ENCODE measurements at regions not wholly inside any gene's neighbourhood (a gene's known extent, or its start where the extent isn't known, plus 50 kb on each side); places are given as distances from the start of the nearest gene placed in this dataset.

- no peaks in the 10 kb centered on the region for H3F3A ChIP-seq (replicated peaks; ENCODE audit: insufficient read depth)
- no peaks in the 10 kb centered on the region for H3K4me1 ChIP-seq (ENCODE audit: control insufficient read depth in 1 of 2, insufficient read depth in 2 of 2, low read depth in 1 of 2, low read length in 1 of 2)
- ChIA-PET POLR2A (no interaction called here), CTCF (no interaction called here)
- H3K9me3 ChIP-seq, result no peaks in the 10 kb centered on the region
- no peak overlapping the region for H3K4me2 ChIP-seq
- no peaks in the 10 kb centered on the region for H3K27me3 ChIP-seq (ENCODE audit: insufficient read depth)
- H3K79me2 ChIP-seq (ENCODE audit: insufficient read depth), result no peaks in the 10 kb centered on the region
- H3K27ac ChIP-seq (ENCODE audit: low read depth in 2 of 2, low read length in 1 of 2), result no peak overlapping the region
- DNase-seq, result no peak
- no peak for TF ChIP-seq EZH2phosphoT487 (IDR thresholded peaks at IDR 0.05; ENCODE audit: borderline replicate concordance, low read depth)
- TF ChIP-seq MEF2A (IDR thresholded peaks at IDR 0.05; ENCODE audit: borderline replicate concordance, low read depth), result no peak
- no peak for TF ChIP-seq ZBTB33 (IDR thresholded peaks at IDR 0.05; ENCODE audit: borderline replicate concordance, low read depth)
- TF ChIP-seq GATA2 (CRISPR knock-in tag; IDR thresholded peaks at IDR 0.05), result no peak
- TF ChIP-seq FOSL2 (IDR thresholded peaks at IDR 0.05; ENCODE audit: borderline replicate concordance, low read depth), result no peak
- no peak for TF ChIP-seq RAD21 (IDR thresholded peaks at IDR 0.05; ENCODE audit: low read length)
- no peak for TF ChIP-seq TCF12 (IDR thresholded peaks at IDR 0.05)
- TF ChIP-seq FOXJ3 (CRISPR knock-in tag; IDR thresholded peaks at IDR 0.05), result no peak
- no peak for TF ChIP-seq ELF1 (IDR thresholded peaks at IDR 0.05)
- no peak for TF ChIP-seq FOXM1 (IDR thresholded peaks at IDR 0.05; ENCODE audit: low read depth)
- no peak for TF ChIP-seq USF1 (IDR thresholded peaks at IDR 0.05; ENCODE audit: borderline replicate concordance, low read depth)
- no peak for TF ChIP-seq REST (IDR thresholded peaks at IDR 0.05; ENCODE audit: low read depth, low read length)
- TF ChIP-seq NRF1 (IDR thresholded peaks at IDR 0.05; ENCODE audit: low read depth, low read length), result no peak
- no peak for TF ChIP-seq YY1 (IDR thresholded peaks at IDR 0.05; ENCODE audit: low read depth)
- no peak for TF ChIP-seq RCOR1 (IDR thresholded peaks at IDR 0.05; ENCODE audit: low read length)
- TF ChIP-seq MAX (IDR thresholded peaks at IDR 0.05; ENCODE audit: low read depth), result no peak
- no peak for TF ChIP-seq MXI1 (IDR thresholded peaks at IDR 0.05; ENCODE audit: low read depth, low read length)
- no peak for TF ChIP-seq RXRA (IDR thresholded peaks at IDR 0.05; ENCODE audit: borderline replicate concordance, low read depth)
- TF ChIP-seq EP300 (IDR thresholded peaks at IDR 0.05; ENCODE audit: borderline replicate concordance in 1 of 2, low read depth in 1 of 2, low read length in 1 of 2), result no peak
- TF ChIP-seq NFIC (IDR thresholded peaks at IDR 0.05; ENCODE audit: borderline replicate concordance), result no peak
- no peaks in the 10 kb centered on the region for H3K9me2 ChIP-seq
- no peak overlapping the region for H2AFZ ChIP-seq (ENCODE audit: low read depth)
- H4K20me1 ChIP-seq (ENCODE audit: insufficient read depth), result no peaks in the 10 kb centered on the region
- H3K9ac ChIP-seq, result no peak overlapping the region
- H3K36me3 ChIP-seq (replicated peaks in 1 of 2; ENCODE audit: control insufficient read depth in 1 of 2, insufficient read depth in 2 of 2, low read length in 1 of 2), result no peaks in the 10 kb centered on the region
- H3K4me3 ChIP-seq (ENCODE audit: low read depth in 2 of 2, low read length in 1 of 2), result no peak overlapping the region
- 27% methylated on average over 4 of the region's 4 CpGs for WGBS (ENCODE audit: low lambda C conversion rate)
These were observed 307.5 kb downstream of the RBM26 start for GRCh38 chr13:79098596-79098995.

Data from SK-N-SH (cell line).